Hippocampal formation (tissue), 2 donors: ENCODE measurements at regions not wholly inside any gene's neighbourhood (a gene's known extent, or its start where the extent isn't known, plus 50 kb on each side); places are given as distances from the start of the nearest gene placed in this dataset.
"Not testable (repeated sequence)": the region's sequence is repeated elsewhere in the genome, so short reads cannot be mapped to it uniquely, and the experiment has no call there.

Experiments
- DNase-seq, 2 donors: peaks; one replicate each; lab custom pipeline; 2025; lab: John Stamatoyannopoulos, UW

DNA sequence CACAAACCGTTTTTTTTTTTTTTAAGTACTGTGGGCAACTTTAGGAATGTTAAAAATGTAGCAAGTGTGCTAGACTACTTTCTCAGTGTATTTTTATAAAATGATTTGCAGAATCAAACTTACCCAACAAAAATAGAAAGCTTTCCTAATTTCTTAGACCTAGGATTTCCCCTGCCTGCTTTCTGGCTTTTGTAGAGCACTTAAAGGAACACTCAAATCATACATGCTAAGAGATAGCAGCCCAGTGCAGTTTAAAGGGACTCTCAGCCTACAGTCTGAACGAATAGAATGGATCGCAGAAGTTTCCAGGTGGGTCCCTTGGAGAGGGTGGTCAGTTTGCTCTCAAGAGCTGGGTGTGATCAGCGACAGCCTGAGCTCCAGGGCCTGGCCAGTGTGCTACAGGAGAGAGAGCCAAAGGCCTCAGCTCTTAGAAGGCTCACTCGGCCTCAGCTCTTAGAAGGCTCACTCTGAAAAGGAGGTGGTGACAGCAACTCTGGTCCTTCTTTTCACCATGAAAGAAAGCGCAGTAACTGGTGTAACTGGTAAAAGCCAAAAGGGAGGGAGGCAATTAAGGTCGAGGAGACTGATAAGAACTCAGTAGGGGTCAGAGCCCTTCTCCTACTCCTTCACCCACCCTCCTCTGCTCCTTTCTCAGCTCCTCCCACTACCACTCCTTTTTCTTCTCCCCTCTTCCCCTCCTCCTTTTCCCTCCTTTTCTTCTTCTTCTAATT, 142.4 kb downstream of the ZFP64 start:
- DNase-seq, result no peak

DNA sequence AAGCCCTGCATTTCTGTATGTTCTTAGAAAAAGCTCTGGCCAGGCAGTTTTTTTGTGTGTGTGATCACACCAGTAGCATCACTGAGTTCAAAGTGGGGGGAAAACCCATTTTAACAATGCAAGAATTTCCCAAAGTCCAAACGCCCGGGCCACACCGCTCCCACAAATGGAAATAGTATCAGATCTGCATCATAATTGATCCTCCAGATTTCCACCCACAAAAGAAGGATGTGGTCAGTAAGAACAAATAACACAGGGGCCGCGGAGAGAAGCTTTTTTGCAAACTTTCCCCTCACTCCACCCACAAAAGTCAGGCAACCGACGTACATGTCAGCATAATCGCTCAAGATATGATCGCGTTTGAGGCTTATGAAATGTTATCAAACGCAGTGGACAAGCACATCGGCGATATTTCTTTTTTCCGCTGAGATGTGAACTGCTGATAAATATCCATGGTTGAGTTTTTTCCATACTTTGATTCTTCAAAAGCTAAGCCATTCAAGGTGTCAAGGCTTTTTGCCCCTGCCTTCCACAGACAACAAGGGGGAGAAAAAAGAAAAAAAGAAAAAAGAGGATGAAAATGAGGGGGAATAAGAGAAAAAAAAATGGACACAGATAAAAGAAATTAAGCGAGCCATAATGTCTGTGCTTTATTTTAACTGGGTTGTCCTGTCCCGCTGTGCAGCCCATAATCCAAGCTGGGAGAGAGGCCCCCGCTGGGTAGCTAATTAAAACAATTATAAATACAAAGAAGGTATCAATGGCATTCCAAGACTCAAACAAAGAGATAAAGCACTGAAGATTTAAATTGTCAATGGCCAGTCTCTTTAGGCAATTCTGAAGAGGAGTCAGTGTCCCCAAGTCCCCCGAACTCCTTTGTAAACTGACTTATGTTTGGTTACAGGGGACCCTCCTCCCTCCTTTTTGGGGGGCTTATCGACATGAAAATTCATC, 143.5 kb downstream of the ZFP64 start:
- no peak for DNase-seq

DNA sequence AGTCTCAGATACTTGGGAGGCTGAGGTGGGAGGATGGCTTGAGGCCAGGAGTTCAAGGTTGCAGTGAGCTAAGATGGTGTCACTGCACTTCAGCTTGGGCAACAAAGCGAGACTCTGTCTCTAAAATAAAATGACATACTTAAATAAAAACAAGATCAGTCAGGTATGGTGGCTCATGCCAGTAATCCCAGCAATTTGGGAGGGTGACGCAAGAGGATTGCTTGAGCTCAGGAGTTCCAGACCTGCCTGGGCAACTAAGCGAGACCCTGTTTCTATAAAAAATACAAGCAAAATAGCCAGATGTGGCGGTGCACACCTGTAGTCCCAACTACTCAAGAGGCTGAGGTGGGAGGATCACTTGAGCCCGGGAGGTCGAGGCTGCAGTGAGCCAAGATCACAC, 149.6 kb downstream of the ZFP64 start:
- DNase-seq, result no peak

DNA sequence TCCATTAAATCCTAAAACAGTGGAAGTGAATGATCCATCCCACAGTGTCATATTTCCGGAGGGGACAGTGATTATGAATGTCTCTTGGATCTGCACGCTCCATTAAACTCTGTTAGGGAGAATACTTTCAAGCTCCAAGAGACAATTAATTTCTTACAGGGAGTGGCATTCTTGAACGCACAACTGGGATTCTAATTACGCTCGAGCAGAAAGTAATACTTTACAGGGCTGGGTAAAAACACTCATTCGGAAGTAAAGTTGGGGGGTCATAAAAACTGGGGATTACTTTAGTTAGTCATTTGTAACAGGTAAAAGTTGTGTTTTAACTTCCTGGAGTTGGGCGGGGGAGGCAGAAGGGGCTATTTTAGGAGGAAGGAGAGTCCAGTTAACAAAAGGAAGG, 151.8 kb downstream of the ZFP64 start:
- no peak for DNase-seq

DNA sequence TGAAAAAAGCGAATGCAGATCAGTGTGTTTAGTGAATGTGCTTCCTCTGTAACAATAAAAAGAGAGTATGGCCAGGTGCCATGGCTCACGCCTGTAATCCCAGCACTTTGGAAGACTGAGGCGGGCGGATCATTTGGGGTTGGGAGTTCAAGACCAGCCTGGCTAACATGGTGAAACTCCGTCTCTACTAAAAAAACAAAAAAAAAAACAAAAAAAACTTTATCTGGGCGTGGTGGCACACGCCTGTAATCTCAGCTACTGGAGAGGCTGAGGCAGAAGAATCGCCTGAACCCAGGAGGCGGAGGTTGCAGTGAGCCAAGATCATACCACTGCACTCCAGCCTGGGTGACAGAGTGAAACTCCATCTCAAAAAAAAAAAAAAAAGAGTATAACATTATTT, 152.9 kb downstream of the ZFP64 start:
- not testable (repeated sequence) for DNase-seq

DNA sequence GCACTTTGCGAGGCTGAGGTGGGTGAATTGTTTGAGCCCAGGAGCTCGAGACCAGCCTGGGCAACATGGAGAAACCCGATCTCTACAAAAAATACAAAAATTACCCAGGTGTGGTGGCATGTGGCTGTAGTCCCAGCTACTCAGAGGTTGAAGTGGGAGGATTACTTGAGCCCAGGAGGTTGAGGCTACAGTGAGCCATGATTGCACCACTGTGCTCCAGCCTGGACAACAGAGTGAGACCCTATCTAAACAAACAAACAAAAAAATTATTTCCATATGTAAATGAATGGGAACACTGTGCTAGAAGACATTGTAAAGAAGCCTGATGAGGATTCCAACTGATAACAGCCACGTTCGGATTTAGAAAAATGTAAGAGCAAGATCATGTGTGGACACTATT, 154.2 kb downstream of the ZFP64 start:
- no peak for DNase-seq

DNA sequence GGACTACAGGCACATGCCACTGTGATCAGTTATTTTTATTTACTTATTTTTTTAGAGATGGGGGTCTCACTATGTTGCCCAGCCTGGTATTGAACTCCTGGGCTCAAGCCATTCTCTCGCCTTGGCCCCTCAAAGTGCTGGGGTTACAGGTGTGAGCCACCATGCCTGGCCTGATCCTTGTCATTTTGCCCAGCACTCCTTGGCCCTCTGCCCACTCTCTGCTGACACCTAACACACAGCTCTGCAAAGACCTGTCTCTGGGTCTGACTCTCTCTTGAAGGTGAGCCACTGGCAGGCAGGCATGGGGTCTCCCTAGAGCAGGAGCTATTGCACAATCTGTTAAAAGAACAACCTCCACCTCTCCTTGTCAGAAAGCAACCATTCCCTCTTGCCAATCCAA, 155.6 kb downstream of the ZFP64 start:
- DNase-seq, result no peak

DNA sequence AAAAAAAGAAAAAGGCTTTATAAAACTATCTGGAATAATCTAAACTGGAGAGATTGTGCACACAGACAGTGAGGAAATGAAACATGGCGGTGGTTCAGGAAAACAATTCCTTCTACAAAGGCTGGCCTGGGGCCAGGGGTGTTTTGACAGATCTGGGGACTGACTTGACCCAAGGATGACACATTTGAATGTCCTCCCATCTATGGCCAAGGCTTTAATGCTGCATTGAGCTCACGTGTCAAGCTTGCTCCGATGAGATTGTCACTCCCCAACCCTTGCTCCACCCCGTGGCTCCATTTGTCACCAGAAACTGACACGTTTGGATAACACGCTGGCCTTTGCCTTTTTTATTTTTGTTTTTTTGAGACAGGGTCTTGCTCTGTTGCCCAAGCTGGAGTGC, 156.1 kb downstream of the ZFP64 start:
- DNase-seq, result no peak

DNA sequence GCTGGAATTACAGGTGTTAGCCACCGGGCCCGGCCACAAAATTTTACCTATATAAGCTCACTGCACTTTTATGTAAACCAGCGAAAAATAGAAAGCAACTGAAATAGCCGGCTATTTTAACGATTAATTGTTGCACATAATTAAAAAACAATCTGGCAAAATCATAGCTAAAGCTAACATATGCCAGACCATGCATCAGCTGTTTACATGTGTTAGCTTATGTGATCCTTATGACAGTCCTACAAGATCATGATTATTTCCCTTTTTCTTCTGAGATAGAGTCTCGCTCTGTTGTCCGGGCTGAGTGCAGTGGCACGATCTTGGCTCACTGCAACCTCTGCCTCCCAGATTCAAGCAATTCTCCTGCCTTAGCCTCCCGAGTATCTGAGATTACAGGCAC, 157.0 kb downstream of the ZFP64 start:
- no peak for DNase-seq

DNA sequence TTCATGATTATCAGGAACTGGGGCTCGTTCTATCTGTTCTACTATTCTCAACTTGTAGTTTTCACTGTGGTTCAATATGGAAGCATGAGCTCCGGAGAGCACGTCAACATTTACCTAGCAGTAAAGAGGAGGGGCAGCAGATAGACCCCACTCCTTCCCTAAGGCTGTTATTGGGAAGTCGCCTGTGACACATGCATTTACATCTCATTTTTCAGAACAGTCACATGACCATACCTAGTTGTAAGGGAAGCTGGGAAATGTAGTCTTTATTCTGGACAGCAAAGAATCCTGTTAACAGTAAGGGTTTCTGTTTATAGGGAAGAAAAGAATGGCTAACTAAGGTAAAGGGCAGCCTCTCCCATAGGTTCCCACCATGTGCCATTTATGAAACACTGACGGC, 158.3 kb downstream of the ZFP64 start:
- DNase-seq, result no peak

DNA sequence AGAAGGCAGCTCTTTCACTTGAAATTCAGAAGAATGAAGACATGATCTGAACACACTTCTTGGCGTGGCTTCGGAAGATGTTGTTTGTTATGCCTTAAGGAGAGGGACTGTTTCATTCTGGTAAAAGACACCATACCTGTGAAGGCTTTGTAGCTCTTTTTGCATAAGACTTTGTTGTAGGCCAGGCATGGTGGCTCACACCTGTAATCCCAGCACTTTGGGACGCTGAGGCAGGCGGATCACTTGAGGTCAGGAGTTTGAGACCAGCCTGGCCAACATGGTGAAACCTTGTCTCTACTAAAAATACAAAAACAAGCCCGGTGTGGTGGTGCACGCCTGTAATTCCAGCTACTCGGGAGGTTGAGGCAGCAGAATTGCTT, 159.3 kb downstream of the ZFP64 start:
- not testable (repeated sequence) for DNase-seq

DNA sequence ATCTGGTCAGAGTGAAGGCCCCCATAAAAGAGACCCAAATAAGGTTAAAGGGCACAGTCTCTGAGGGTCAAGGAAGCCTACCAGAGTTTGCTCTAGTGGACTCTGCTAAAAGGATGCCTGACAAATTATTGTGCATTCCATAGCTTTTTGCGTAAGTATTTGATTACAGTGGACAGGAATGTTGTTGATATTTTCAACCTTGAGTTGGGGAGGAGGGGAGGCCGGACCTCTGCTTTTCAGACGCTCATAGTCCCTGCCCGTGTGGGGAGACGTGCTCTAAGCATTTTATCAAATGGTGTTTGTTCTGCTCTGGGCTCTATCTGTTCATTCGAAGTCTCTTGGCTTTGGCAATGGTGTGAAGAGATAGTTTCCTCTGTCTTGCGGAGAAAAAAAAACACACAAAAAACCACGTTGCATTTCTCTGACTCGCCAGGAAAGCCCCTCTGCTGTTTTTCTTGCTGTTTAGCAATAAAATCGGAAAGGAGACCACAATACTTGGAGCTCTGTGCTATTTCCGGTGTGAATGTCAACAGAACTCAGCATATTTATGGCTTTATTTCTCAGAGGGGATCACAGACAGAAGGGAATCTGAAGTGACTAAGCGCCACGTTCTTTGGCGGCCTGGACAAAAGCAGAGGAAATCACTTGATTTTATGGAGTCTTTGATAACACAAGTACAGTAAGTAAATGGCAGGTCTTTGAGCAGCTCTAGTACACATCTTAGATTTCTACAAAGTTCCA, 159.8 kb downstream of the ZFP64 start:
- no peak for DNase-seq

DNA sequence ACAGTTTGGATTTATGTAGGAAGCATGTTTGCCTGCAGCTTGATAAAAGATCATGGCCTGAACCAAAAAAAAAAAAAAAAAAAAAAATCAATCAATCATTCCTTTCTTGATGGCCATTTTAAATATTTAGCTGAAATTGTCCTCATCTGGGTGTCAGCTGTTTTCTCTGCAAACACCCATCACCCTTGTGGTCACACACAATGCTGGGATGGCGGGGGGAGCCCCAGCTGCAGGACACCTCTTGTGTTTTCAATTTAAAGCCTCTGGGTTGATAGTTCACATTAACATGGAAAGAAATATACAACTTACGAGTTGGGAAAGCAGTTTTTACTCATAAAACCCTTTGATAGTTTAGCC, 160.4 kb downstream of the ZFP64 start:
- DNase-seq, result no peak

DNA sequence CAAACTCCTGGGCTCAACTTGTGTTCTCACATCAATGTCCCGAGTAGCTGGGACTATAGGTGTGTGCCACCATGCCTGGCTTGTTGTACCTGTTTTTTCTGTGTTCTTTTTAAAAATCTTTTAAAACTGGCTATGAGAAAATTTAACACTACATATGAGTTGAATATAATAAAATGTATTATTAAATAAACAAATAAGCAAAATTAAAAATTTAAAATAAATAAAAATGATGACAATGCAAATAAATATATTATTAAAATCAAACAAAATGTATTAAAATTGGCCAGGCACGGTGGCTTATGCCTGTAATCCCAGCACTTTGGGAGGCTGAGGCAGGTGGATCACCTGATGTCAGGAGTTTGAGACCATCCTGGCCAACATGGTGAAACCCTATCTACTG, 162.4 kb downstream of the ZFP64 start:
- DNase-seq, result not testable (repeated sequence)

DNA sequence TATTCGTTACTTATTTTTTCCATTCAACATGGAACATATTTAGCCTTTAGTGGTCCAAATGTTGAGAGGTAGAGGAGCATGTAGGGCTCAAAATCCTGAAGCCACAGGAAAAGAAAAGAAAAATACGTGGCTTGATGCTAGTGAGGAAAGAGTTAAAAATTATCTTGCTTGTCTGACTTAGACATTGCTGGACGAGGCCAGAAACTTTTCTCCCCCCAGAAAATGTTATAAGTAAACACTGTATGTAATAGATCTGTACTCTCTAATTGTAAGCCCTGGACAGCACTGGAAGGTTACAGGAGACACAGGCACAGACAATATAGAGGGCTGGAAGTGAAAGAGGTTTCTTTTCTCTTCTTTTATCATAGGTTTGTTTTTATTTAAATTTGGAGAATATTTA, 165.6 kb downstream of the ZFP64 start:
- no peak for DNase-seq

DNA sequence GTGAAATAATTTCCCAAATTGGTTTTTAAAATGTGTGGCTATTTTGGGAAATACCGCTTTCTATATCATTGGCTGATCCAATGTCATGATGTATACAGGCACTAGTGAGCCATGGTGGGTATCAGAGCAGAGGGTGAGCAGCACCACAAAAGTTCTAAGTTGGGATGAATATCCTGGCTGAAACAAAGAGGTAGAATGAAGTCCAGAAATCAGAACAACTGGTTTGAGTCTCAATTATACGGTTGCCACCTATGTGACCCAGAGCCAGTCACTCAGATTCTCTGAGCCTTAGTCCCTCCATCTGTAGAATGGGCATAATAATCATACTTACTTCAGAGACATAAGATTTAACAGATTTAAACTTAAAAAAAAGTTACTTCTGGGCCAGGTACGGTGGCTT, 172.3 kb downstream of the ZFP64 start:
- DNase-seq, result no peak

DNA sequence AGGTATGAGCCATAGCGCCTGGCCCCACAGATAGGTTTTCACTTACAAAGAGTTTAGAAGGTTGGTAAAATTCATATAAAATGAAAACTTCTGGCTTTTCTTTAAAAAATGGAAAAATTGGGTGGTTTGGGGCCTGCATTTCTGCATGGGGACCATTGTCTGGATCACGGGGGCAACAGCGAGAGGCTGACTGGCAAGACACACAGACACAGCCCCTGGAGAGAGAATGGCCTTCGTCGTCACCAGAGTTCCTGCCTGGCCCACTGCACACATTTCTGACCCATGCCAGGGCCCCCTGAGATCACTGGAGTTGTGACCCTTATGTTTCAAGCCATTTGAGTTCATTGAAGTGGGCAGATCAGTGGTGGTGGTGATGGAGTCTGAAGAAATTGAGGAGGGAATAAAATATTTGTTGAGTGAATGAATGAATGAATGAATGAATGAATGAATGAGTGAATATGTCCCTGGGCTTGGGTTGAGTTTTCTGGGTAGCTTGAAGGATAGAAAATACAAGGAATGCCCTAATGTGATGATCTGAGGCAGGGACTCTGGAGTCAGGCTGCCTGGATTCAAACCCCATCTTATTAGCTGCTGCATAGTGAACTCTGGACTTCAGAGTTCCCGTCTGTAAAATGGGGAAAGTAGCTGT, 173.8 kb downstream of the ZFP64 start:
- no peak for DNase-seq

DNA sequence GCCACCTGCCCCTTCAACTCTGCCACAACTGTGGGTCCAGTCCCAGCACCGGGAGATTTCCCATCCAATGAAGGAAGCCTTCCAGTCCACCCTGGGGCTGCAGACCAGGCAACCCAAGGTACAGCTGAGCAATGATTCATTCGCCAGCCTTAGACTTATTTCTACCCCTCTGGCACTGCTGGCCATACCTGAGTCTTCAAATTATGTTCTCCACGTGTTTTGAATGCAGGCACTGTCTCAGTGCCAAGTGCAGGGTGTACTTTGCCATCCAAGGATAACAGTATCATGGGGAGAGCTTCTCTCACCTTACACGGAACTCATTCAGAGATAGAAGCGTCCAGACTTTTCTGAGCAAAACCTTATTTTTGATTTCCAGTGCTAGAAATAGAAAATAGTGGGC, 175.6 kb downstream of the ZFP64 start:
- DNase-seq, result no peak

DNA sequence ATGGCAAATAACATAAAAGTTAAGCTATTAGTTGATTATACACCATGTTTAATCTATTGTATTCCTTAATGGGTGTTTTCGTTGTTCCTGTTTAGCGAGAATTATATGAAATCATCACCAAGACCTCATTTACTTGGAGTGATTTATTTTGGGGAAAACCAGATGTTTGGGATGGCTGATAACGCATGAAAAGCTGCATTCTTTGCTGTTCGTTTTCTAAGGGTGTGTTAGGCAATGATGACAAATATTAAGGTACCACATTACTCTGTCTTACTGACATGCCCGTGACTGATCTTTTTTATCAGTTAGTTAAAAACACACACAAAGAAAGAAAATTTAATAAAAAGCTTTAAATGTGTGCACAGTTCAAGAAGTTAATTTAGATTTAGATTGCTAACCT, 176.4 kb downstream of the ZFP64 start:
- no peak for DNase-seq

DNA sequence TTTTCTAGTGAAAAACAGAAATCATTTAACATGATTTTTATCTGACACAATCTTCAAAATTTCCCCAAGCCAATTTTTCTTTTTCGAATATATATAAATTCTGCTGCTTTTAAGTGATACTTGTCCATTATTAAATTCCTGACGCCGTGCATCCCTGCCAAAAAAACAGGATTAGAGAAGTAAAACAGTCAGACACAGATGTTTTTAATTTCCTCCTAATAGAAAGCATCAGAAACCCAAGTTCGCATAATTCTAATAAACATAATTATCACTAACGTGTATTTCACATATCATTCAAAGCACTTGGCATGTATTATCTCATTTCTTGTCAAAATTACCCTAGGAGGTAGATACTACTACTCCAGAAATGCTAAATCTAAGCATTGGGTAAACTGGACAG, 179.5 kb downstream of the ZFP64 start:
- no peak for DNase-seq

DNA sequence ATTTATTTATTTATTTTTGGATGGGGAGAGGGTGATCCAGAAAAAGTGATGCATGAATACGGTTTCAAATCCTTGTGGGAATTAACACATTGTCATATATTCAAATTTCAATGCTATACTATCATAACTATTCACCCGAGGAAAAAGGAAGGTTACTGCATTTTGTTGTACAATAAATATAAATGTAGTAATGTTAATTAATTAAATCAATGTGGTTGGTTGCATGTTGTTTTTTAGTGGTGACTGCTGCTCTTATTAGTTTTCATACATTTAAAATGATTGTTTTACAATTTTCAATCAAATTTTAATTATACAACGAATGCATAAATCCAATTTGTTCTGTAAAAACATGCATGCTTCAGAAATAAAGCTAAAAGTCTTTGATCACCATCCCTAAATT, 180.5 kb downstream of the ZFP64 start:
- no peak for DNase-seq

DNA sequence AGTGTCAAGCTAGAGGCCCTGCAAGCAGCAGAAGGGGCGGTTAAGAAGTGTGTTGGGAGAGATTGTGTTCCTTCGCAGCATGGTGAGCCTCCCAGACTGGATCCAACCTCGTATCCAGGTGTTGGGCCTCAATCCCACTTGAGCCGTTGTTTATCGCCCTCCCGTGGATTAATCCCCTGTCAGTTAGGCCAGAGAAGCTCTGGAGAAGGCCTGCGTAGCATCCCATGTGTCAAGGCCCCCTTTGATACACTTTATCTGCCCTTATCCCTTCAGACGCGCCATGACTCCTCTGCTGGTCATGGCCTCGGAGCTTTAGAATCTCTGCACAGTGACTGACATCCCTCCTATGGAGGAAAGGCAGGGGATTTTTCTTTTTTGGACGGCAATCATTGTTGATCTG, 181.0 kb downstream of the ZFP64 start:
- DNase-seq, result no peak
